HepG2 (cell line): ENCODE measurements at regions not wholly inside any gene's neighbourhood (a gene's known extent, or its start where the extent isn't known, plus 50 kb on each side); places are given as distances from the start of the nearest gene placed in this dataset.

Experiments
- ATAC-seq: fragments of 200-7000 bp; cut with Tn5 transposase; 3 replicates; pipeline ENCODE4 v1.9.1; 2020; ENCODE audit warnings: mild to moderate bottlenecking, moderate library complexity
- BruUV-seq: library from RNA; stranded (reverse); fragments of 400-500 nt; replicated peaks from 2 replicates; lab custom pipeline; 2021; lab: Mats Ljungman, UMichigan
- CTCF ChIA-PET: fragments of 300-600 bp; formaldehyde crosslinking; extraction: SDS; loops from one replicate; lab custom pipeline; 2021; ENCODE audit warnings: low total read pairs, inconsistent platforms, low intra/inter-chr PET ratio; lab: Yijun Ruan, JAX
- POLR2A ChIA-PET: fragments of 350-600 bp; sonication (Branson Sonifier 250); formaldehyde crosslinking; loops from one replicate; lab custom pipeline; 2020; ENCODE audit warnings: antibody characterized with exemption, inconsistent platforms; lab: Yijun Ruan, JAX
- DNase-seq: peaks from one replicate; pipeline ENCODE4 v3.0.0-alpha.2; 2015; ENCODE audit warnings: low spot score
- FAIRE-seq: peaks from 3 replicates; lab custom pipeline; 2011; peaks lifted over from hg19 to GRCh38; lab: Jason Lieb, UNC
- H2AFZ ChIP-seq: one replicate; pipeline ENCODE4 v1.6.1; 2011; ENCODE audit warnings: low read length, inconsistent platforms
- H3K27ac ChIP-seq: fragments of 300-600 bp; 3 replicates; pipeline ENCODE4 v1.8.0; 2011; ENCODE audit warnings: mixed run types, mild to moderate bottlenecking, mixed read lengths, low read length, inconsistent platforms; ENCODE audit not compliant: insufficient read depth; ENCODE audit errors: extremely low read length
- H3K27me3 ChIP-seq, 2 experiments: fragments of 200-600 bp in 1 of 2; 2 replicates in 1 of 2; 3 replicates in 1 of 2; pipeline versions ENCODE4 v1.6.0 to v1.8.0; 2011; ENCODE audit warnings: low read length in 2 of 2, mild to moderate bottlenecking in 2 of 2, moderate library complexity in 2 of 2, inconsistent platforms in 1 of 2; ENCODE audit not compliant: insufficient read depth in 2 of 2, control insufficient read depth in 1 of 2
- H3K36me3 ChIP-seq, 2 experiments: fragments of 200-600 bp in 1 of 2; replicated peaks in 1 of 2; 2 replicates in 1 of 2; 3 replicates in 1 of 2; pipeline versions ENCODE4 v1.5.1 to v1.8.0; 2011; ENCODE audit warnings: low read length in 2 of 2, inconsistent platforms in 1 of 2; ENCODE audit not compliant: insufficient read depth in 2 of 2, control insufficient read depth in 1 of 2
- H3K4me1 ChIP-seq: 2 replicates; pipeline ENCODE4 v1.5.1; 2012; ENCODE audit warnings: low read length, inconsistent platforms; ENCODE audit not compliant: insufficient read depth
- H3K4me2 ChIP-seq: 2 replicates; pipeline ENCODE4 v1.6.0; 2011; ENCODE audit warnings: low read depth, low read length, inconsistent platforms
- H3K4me3 ChIP-seq, 3 experiments: fragments of 200-600 bp in 1 of 3; sonication (generic), shearing (Covaris generic) in 1 of 3; replicated peaks in 1 of 3; 2 replicates each; pipeline ENCODE4 v1.5.1; 2011 to 2016; ENCODE audit warnings: low read length in 3 of 3, inconsistent platforms in 2 of 3, low read depth in 2 of 3, mild to moderate bottlenecking in 2 of 3, control low read depth in 1 of 3, mixed read lengths in 1 of 3; ENCODE audit not compliant: insufficient read depth in 1 of 3
- H3K79me2 ChIP-seq: one replicate; pipeline ENCODE4 v1.6.1; 2011; ENCODE audit warnings: low read length, inconsistent platforms; ENCODE audit not compliant: insufficient read depth
- H3K9ac ChIP-seq: 2 replicates; pipeline ENCODE4 v1.6.0; 2011; ENCODE audit warnings: mild to moderate bottlenecking, low read depth, low read length, inconsistent platforms; ENCODE audit not compliant: insufficient read depth
- H3K9me3 ChIP-seq: 2 replicates; pipeline ENCODE4 v1.5.1; 2012; ENCODE audit warnings: mild to moderate bottlenecking, low read length
- H4K20me1 ChIP-seq: 2 replicates; pipeline ENCODE4 v1.6.0; 2011; ENCODE audit warnings: inconsistent platforms, mild to moderate bottlenecking, low read length, moderate library complexity; ENCODE audit not compliant: insufficient read depth
- ADNP ChIP-seq: sonication (generic); formaldehyde crosslinking; IDR thresholded peaks from 2 replicates; pipeline ENCODE4 v1.4.0; 2020; ENCODE audit warnings: missing genetic modification reagents
- GATAD1 ChIP-seq: IDR thresholded peaks from 2 replicates; pipeline ENCODE4 v1.6.1; 2016; ENCODE audit warnings: missing genetic modification reagents, missing compliant biosample characterization
- IKZF4 ChIP-seq: sonication (generic); formaldehyde crosslinking; IDR thresholded peaks from 2 replicates; pipeline ENCODE4 v1.5.1; 2020; ENCODE audit warnings: borderline replicate concordance, mild to moderate bottlenecking, low read depth, missing genetic modification reagents; ENCODE audit errors: not compliant biosample characterization
- PAF1 ChIP-seq: IDR thresholded peaks from 2 replicates; pipeline ENCODE4 v1.6.1; 2016; ENCODE audit warnings: missing genetic modification reagents, missing compliant biosample characterization
- PRPF4 ChIP-seq: fragments of 200-400 bp; formaldehyde crosslinking; IDR thresholded peaks from 2 replicates; pipeline ENCODE4 v1.6.1; 2016; ENCODE audit warnings: low read length, low read depth; ENCODE audit not compliant: poor library complexity, severe bottlenecking
- SAFB2 ChIP-seq: sonication (generic); formaldehyde crosslinking; IDR thresholded peaks from 2 replicates; pipeline ENCODE4 v1.5.1; 2020; ENCODE audit warnings: missing genetic modification reagents, low read depth, mild to moderate bottlenecking, borderline replicate concordance
- ZMYM2 ChIP-seq: sonication (generic); formaldehyde crosslinking; IDR thresholded peaks from 2 replicates; pipeline ENCODE4 v1.8.0; 2022; ENCODE audit warnings: mild to moderate bottlenecking, missing genetic modification reagents
- ZMYM3 ChIP-seq: sonication (generic); formaldehyde crosslinking; IDR thresholded peaks from 2 replicates; pipeline ENCODE4 v1.5.1; 2020; ENCODE audit warnings: mild to moderate bottlenecking, missing genetic modification reagents
- ZNF24 ChIP-seq: fragments of 450-650 bp; IDR thresholded peaks from 2 replicates; pipeline ENCODE4 v1.6.1; 2017; ENCODE audit warnings: antibody characterized with exemption, mild to moderate bottlenecking
- ZNF629 ChIP-seq: sonication (generic); formaldehyde crosslinking; conservative IDR thresholded peaks from 2 replicates; pipeline ENCODE4 v1.5.0; 2020; ENCODE audit warnings: missing genetic modification reagents
- WGBS: methylation state at CpG from one replicate; pipeline ENCODE4 v1.1.6; 2017; ENCODE audit warnings: low lambda C conversion rate; 5-methylcytosine and 5-hydroxymethylcytosine counted together
- in situ Hi-C: cut with HindIII; loops from 2 replicates; pipeline ENCODE4 v1.10.0; 2017; ENCODE audit warnings: low pct_unique_long_range_greater_than_20kb; ENCODE audit not compliant: extremely low pct_ligation_motif_present
- intact Hi-C: fragments of 100-400 bp; cut with micrococcal nuclease; formaldehyde crosslinking; loops from one replicate; pipeline ENCODE4 v1.10.0; 2022; ENCODE audit not compliant: unreplicated experiment
- TF ChIP-seq, protein P1 (sequence below): IDR thresholded peaks from 2 replicates; pipeline ENCODE4 v1.6.1; 2016; ENCODE audit warnings: low read depth, control low read depth

DNA sequence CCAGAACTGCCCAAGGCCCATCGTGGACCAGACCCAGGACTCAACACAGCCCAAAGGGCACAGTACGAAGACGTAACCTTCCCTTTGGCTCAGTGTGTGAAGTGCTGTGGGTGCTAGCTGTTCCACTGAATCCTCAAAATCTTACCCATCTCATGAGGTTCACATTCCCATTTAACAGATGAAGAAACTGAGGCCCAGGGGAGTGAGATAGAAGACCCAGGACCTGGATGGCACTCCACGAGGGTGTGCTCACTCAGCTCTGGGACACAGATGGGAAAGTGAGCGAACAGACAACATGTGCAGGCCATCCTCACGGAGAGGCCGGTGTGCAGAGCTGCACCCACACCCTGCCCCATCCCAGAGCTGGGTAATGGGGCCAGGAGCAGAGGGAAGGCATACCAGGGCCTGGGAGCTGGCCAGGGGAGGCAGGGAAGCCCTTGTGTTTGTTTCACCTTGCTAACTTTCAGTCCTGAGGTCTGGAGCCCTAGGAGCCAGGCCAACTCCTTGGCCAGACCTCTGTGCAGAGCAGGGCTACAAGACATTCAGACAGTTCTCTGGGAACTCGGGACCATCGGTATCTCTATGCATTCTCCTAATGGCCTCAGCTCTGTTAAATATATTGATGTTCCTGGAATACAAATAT, 100.3 kb upstream of the ZMIZ1 start:
- Histone ChIP-seq H3K9ac (no peak overlapping the region), H3K4me3 (no peak overlapping the region), H3K36me3 (no peaks in the 10 kb centered on the region), H3K27me3 (no peaks in the 10 kb centered on the region), H2AFZ (no peak overlapping the region), H3K9me3 (no peaks in the 10 kb centered on the region), H3K4me2 (no peak overlapping the region), H3K79me2 (no peaks in the 10 kb centered on the region), H3K27ac (peak overlapping the region; percentile 5), H4K20me1 (no peaks in the 10 kb centered on the region), H3K4me1 (peaks cover 99% of the 10 kb centered on the region)
- DNase-seq: no peak
- in situ Hi-C loops: no loop called here
- ChIA-PET CTCF (no interaction called here), POLR2A (no interaction called here)
- ATAC-seq: no peak
- TF ChIP-seq PAF1 (CRISPR knock-in tag) (no peak), IKZF4 (no peak), ZNF24 (no peak), GATAD1 (no peak), ZMYM2 (CRISPR knock-in tag) (no peak), SAFB2 (CRISPR knock-in tag) (no peak), ADNP (0 out of 2 replicates have a peak, but pooled peaks have one; percentile 32), PRPF4 (no peak), ZNF629 (CRISPR knock-in tag) (peak; percentile 91), ZMYM3 (peak; percentile 59; the same call in 1 of the 2 replicates)
- TF ChIP-seq, protein P1, sequence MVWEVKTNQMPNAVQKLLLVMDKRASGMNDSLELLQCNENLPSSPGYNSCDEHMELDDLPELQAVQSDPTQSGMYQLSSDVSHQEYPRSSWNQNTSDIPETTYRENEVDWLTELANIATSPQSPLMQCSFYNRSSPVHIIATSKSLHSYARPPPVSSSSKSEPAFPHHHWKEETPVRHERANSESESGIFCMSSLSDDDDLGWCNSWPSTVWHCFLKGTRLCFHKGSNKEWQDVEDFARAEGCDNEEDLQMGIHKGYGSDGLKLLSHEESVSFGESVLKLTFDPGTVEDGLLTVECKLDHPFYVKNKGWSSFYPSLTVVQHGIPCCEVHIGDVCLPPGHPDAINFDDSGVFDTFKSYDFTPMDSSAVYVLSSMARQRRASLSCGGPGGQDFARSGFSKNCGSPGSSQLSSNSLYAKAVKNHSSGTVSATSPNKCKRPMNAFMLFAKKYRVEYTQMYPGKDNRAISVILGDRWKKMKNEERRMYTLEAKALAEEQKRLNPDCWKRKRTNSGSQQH (CRISPR knock-in tag): no peak
- WGBS: 92% methylated on average over 7 of the region's 9 CpGs
- BruUV-seq: no TSS peak
- FAIRE-seq: no peak
- intact Hi-C loops: no loop called here
